GM21367 (cell line): ENCODE measurements at regions not wholly inside any gene's neighbourhood (a gene's known extent, or its start where the extent isn't known, plus 50 kb on each side); places are given as distances from the start of the nearest gene placed in this dataset.

Experiments used
- ATAC-seq: cut with Tn5 transposase; IDR thresholded peaks from one replicate; pipeline ENCODE4 v1.9.1; 2021; ENCODE audit not compliant: unreplicated experiment

GRCh38 chr1:106972074-106972473, 84.4 kb upstream of the PRMT6 start:
- ATAC-seq: no peak

GRCh38 chr1:106975944-106976343, 80.5 kb upstream of the PRMT6 start:
- ATAC-seq: no peak

- ATAC-seq: no peak
Measured at GRCh38 chr1:106978477-106979322, 77.8 kb upstream of the PRMT6 start.

- no peak for ATAC-seq
Measured at GRCh38 chr1:106979371-106979770, 77.1 kb upstream of the PRMT6 start.

GRCh38 chr1:106980121-106980520, 76.4 kb upstream of the PRMT6 start:
- no peak for ATAC-seq

- ATAC-seq: no peak
Measured at GRCh38 chr1:106984801-106985200, 71.7 kb upstream of the PRMT6 start.

GRCh38 chr1:106986603-106987002, 69.9 kb upstream of the PRMT6 start:
- ATAC-seq: no peak

GRCh38 chr1:106995970-106996369, 60.5 kb upstream of the PRMT6 start:
- peak; percentile 97 for ATAC-seq

GRCh38 chr1:106998431-106999002, 58.0 kb upstream of the PRMT6 start:
- no peak for ATAC-seq

- ATAC-seq: no peak
Measured at GRCh38 chr1:107000902-107001301, 55.6 kb upstream of the PRMT6 start.

- ATAC-seq: no peak
Measured at GRCh38 chr1:107003972-107004371, 52.5 kb upstream of the PRMT6 start.

GRCh38 chr1:107004421-107004820, 52.1 kb upstream of the PRMT6 start:
- no peak for ATAC-seq
